ENCODE measurements at regions not wholly inside any gene's neighbourhood (a gene's known extent, or its start where the extent isn't known, plus 50 kb on each side); places are given as distances from the start of the nearest gene placed in this dataset.

DNA sequence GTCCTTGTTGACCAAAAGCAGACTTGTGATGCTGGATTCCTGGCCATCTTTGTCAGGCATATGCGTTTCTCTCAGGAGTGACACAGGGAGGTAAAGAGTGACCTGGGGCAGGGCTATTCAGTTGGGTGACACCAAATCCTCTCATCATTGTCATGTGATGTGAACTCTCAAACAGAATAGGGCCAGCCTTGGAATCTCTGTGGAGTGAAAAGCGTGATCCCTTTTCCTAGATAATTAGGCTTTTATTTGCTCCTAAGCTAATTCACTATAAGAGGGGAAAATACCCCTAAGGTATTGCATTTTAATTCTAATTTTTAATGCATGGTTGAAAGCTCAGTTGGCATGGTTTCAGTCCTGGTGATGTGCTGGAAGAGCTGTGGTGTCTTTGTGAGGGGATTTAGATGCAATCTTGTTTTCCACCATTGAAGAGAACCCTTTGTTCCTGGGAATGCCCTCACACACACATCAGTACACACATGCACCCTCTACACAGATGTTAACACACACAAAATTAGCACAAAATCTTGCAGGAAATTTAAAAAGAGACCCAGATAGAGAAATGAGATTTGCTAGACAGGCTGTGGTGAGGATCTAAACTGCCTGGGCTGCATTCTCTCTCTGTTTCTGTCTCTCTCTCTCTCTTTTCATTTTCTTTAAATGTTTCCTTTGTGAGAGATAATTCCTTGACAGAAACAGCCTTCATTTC, 349.9 kb downstream of the TSN start:
- no peak for DNase-seq (ENCODE audit: low spot score)

DNA sequence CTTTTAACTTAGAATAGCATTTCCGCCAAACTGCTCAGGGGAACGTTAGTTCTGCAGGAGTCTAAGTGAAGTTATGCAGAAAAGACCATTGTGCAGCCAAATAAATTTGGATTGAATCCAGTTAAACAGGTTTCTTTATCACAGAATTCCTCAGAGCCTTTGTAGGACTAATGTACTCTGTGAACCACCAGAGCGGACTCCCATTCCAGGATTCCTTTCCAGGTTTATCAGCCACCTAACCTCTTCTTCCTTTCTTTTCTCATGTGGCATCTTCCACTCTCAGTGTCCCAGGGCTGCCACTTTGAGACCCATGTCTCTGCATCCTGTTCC, 350.4 kb downstream of the TSN start:
- no peak for DNase-seq (ENCODE audit: low spot score)

DNA sequence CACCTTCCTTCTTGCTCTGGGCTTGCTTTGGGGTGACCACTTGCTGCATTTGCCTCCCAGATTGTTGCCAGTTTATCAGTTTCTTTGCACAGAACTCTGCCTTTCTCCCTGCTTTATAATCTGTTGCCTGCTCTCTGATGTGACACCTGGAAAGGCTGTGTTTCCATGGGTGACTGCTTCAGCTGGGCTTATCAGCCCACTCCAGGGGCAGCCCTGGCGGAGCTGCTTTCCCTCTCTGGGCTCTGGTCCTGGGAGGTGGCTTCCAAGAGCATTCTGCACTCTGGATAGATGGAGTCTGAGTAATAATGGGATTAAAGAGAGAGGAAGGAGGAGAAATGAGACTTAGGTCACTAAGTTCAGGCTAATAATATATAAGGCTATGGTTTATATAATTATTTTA, 352.7 kb downstream of the TSN start:
- no peak for DNase-seq (ENCODE audit: low spot score)

DNA sequence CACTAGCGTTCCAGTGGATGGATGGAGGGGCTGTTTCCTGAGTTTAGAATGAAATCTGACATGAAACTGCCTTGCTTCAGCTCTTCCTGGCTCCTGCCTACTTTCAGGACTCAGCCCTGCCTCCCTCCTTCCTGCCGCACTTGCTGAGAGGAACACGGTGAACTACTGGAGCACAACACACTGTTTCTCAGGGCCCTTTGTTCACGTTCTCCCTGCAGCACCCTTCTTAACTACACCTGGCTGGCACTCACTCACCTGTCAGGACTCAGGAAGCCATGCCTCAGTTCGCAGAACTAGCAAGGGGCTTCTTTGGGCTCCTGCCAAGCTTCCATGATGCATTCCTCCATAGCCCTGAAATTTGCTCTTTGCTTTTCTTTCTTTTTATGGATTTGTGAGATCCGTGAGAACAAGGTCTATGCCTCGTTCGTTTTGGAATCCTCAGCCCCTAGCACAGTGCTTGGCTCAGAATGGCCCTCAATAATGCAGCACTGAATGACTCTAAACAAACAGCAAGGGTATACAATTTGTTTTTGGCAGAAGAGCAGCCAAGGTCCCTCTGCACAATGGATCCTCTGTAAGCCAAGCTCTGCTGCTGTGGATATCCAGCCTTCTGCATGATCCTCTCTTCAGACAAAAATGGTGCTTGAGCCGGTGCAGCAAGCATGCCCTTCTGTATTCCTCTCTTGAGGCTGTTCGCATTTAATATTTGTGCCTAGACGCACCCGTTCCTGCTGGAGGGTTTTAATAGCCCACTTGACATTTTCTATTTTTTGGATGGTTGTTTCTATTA, 357.0 kb downstream of the TSN start:
- DNase-seq (ENCODE audit: low spot score), result no peak

DNA sequence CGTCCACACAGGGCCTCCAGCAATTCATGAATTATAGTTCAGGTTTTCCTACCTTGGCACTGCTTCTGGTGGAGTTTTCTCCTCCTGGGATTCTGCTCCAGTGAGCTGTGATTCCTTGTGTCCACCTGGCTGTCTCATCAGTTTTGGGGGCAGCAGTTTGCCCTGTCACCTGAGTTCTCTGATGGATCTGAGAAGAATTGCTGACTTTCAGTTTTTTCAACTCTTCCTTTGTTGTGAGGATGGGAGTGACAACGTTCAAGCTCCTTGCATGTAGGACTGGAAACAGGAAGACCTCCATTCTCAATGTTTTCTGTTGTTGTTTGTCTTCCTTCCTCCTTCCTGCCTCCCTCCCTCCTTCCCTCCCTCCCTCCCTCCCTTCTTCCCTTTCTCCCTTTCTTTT, 359.0 kb downstream of the TSN start:
- no peak for DNase-seq (ENCODE audit: low spot score)

DNA sequence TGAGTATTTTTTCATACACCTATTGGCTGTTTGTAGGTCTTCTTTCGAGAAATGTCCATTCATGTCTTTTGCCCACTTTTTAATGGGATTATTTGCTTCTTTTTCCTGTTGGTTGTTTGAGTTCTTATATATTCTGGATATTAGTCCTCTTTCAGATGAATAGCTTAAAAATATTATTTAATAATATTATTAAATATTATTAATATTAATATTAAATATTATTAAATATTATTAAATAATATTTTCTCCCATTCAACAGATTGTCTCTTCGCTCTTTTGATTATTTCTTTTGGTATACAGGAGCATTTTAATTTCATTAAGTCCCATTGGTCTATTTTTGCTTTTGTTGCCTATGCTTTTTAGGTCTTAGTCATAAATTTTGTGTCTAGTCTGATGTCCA, 361.9 kb downstream of the TSN start:
- DNase-seq (ENCODE audit: low spot score), result no peak

DNA sequence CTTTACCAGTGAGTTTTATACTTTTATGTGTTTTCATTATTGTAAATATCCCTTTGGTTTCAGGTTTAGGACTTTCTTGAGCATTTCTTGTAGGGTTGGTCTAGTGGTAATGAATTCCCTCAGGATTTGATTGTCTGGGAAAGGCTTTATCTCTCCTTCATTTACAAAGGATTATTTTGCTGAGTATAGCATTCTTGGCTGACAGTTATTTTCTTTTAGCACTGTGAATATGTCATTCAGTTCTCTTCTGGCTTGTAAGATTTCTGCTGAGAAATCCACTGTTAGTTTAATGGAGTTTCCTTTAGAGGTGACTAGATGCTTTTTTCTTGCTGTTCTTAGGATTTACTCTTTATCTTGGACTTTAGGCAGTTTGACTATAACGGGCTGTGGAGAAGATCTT, 373.9 kb downstream of the TSN start:
- DNase-seq (ENCODE audit: low spot score), result no peak

DNA sequence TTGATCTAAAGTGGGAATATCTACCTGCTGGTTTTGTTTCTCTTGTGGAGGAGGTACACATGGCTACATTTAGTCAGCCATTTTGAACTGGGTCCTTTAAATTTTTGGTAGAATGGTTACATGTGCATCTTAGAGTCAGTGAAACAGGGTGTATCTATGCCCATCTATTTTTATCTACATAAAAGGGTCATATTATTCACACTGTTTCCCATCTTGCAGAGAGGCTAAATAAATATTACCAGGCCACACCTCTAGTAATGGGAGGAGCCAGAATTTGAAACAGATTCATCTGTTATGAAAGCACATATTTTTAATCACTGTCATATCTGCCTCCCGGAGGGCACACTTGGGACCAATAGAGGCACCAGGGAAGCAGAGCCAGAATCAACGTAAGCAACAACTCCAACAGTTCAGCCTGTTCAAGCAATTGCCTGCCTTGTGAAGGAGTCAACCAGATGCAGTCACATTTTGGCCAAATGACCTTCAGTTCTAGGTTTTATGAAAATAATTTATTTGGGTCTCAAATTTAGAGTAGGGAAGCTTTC, 376.8 kb downstream of the TSN start:
- no peak for DNase-seq (ENCODE audit: low spot score)

DNA sequence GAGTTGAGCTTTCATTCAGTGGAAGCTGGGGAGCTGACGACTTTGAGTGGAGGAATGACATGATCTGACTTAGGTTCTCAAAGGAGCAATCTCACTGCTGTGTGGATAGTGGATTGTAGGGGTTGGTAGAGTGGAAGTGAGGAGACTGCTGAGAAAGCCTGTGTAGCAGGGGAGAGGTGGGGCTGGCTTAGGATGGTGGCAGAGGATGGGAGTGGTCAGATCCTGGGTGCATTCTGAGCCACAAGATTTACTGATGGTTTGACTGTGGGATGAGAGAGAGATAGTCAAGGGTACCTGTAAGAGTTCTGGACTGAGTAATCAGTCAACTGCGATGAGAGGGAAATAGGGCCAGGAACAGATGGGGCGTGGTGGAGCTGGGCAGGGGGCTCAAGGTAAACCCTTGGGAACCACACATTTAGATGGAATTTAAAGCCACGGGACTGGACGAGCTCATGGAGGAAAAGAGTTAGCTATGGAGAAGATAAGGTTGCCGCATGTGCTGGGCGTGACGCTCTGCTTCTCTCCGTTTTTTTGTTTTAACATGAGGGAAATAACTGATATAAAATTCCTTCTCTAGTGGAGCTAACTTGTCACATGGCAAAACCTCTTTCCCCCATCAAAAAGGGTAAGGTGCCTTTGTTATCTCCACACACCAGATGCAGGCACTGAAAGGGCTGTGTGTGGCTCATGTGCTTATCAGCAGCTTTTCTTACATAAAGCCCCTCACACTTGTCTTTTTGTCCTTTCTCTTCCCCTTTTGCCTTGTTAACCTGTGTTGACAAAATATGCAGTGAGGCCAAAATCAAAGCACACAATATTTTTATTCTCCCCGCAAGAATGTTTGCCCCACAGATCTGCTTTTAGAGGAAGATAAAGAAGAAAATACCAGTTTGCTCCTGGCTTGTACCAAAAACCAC, 379.8 kb downstream of the TSN start:
- DNase-seq (ENCODE audit: low spot score), result no peak

DNA sequence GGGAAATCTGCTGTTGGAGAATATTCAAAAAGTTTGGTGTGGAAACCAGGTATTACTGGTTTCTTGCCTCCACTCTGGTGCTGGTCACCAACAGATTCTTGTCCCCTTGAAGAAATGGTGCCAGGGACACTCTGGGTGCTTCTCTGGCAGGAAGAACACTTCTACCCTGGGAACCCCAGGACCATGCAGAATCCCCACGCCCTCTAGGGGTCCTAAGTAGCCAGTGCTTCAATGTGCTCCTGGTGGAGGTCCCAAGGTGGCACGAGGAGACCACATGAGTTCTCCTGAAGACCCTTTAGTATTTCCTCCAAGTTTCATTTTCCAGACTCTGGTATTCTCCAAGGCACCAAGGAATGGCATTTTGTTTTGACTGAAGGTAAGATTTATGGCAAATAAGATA, 380.6 kb downstream of the TSN start:
- no peak for DNase-seq (ENCODE audit: low spot score)

DNA sequence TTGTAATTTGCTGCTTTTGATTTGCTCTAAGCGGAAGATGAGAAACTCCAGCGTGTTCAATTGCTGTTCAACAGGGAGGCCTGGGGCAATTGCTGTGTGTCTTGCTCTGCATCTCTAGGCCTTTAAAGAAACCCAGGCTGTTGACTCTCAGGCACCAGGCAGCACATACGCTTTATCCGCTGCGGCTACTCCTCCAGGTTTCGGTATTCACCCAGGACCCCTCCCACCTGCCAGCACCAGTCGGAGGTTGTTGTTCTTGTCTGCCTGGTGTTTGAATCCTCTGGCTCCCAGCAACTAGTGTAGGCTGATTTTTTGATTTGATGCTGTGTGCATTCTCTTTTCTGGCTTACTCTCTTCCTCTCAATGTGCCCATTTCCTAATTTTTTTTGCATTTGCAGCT, 383.1 kb downstream of the TSN start:
- DNase-seq (ENCODE audit: low spot score), result no peak

DNA sequence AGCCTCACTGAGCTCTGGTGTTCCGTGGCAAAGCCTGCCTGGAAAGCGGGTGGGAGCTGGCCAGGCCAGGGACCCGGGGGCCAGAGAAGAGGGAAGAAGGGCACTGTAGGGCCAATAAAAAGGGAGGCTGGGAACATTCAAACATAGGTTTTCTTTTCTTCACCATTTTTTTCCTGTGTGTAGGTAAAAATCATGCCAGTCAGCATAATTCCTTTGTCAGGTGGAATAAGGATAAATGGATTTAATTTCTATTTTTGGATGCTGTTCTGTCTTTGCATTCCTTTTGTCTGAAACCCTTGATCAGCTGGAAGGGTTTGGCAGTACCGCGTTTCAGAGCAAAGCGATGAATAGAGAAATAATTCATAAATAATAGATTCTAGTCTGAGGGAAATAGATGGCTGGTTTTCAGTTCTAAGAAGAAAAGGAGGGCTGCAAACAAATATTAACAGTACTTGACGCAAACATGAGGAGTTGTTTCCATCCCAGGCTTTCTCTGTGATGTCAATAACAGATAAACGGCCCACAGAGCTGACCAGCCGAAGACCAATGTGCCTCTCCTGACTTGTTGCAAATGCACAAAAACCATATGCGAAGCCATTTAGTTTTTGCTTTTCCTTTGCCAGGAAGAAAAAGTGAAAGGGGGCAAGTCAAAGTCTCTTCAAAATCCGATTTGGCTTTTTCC, 384.4 kb downstream of the TSN start:
- DNase-seq (ENCODE audit: low spot score), result no peak

DNA sequence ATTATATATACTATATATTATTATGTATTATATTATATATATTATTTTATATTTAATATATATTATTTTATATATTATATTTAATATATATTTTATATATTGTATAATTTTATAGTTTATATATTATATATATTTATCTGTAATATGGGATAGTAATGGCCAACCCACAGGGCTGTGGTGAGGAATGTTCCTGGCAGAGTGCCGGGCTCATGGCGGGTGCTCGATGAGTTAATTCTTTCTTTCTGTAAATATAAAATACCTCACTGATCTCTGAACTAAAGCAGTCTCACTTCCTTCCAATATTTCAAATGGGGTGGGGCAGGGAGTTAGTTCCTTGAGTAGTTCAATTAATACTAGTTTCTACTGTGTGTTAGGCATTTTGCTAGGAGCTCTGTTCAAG, 389.4 kb downstream of the TSN start:
- no peak for DNase-seq (ENCODE audit: low spot score)

DNA sequence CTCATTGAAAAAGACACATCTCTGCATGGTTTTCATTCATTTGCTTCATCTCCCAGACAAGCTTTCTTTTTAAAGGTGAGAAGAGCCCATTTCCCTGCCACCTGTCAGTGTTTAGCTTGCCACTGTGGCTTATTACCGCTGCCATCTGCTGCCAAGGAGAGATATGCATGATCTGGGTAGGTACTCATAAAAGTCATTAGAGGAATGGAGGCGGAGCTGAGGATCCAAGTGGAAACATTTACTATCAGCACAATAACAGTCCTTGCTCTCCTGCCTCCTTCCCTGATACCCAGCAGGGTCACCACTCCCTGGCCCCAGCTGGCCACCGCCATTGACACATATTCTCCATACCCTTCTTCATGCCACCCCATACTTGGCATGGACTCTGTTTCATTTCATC, 390.4 kb downstream of the TSN start:
- no peak for DNase-seq (ENCODE audit: low spot score)

DNA sequence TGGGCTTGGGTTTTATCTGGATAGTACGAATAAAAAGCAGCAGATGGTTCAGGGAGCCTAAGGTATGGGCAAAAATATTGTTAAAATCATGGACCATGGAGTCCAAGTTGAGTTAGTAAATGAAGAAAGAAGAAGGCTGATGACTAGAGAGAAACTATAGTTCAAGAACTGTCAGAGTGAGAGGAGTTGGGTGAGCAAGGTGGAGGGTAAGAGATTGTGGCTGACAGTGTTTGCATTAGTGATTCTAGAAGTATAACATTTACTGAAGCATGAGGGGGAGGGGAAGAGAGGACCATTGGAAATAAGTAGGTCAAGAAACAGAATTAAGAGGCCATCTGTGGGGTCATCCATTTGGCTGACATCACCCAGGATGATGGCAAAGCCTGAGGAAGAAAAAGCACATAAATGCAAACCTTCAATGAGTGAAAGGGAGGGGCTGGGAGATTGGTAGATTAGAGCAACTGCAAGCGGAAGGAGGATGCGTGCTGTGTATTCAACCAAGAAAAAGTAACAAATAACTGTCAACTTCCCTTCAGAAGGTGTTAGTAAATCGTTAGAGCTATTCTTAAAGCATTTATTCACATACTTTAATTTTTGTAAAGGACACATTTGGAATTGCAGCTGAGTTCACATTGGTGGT, 392.8 kb downstream of the TSN start:
- DNase-seq (ENCODE audit: low spot score), result no peak

DNA sequence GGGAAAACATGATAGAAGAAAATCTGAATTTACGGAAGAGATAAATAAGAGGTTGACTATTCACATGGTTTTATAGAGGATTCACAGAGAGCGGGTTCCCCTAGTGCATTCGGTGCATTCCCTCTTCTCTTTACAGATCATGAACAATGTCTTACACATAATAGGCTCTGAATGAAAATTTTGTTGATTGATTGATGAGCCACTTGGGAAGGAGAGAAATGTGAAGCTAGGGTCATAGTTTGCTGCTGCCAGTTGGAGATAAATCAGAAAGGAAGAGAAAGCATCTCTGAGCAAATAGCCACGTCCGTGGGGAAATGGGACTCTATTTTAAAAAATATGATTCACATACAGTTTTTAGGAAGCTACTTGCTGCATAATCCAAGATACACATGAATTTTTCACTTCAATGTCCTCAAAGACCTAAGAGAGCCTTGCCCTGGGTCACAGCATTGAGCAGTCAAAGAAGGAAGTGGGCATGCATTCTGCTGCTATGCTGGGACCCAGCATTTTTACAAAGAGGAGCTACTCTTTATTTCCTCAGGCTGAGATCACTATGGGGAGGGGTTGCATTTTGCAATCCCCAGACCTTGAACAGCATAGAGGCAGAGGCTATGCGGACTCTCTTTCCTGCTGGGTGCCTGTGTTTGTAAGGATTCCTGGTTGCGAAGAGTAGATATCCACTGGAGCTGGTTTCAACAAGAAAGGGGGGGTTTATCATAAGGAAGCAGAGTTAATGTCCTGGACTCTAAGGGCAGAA, 395.3 kb downstream of the TSN start:
- no peak for DNase-seq (ENCODE audit: low spot score)

DNA sequence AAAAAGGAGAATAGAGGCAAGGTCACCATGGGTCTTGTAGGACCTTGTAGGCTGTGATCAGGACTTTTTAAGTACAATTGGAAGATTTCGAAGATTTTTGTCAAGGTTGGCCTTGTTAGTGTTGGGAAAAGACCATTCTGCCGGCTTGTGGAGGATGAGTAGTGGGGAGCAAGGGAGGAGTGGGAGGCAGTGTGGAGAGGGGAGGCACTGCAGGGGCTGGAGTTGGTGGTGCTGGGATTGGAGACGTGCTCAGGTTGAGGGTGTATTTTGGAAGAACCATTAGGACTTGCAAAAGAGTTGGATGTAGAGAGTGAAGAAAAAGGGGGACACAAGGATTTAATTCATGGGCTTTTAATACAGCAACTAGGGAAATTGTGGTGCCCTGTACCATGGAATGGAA, 397.1 kb downstream of the TSN start:
- DNase-seq (ENCODE audit: low spot score), result no peak

DNA sequence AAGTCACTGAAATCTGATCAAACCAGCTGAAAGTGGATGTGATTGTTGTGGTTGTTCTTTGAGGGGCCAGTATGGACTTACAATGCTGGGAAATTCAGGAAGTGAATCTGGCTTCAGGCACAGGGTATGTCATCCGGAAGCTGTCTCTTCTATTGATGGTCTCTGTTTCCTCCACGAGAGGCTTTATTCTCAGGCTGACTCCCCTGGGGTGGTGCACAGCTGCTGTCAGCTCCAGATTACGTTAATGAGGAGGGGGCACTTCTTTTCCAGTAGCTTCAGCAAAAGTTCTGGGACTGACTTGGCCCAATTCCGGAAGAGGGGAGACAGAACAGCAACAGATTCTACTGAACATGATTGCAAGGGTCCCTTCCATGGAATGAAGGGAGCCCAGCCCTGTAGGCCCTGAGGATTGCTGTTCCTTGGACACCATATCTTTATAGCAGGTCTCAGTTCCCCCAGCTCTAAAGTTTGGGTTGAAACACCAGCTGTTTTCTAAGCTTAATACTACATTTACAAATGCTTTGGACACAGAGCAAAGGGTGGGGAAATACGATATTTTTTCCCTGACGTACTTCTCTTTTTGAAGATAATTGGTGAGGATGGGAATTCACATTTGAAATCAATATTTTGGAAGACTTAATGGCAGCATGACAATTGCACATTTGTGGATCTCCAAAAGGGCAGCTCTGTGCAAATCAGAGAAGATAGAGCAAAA, 400.9 kb downstream of the TSN start:
- DNase-seq (ENCODE audit: low spot score), result no peak

DNA sequence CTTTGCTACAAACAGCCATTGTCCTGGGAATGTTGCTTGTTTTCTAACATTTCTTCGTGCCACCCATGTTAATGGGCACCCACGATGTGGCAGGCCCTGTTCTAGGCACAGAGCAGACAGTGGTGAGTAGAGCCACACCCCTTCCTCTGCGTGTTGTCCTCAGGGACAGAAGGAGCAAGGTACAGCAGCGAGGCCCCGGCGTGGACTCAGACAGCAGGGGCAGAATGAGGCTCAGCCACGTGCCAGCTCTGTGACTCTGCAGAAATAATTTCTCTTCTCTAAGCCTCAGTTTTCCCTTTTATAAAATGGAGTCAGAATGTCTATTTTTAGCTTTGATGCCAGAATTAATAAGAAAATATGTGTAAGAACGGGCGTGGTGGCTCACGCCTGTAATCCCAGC, 401.7 kb downstream of the TSN start:
- DNase-seq (ENCODE audit: low spot score), result no peak

DNA sequence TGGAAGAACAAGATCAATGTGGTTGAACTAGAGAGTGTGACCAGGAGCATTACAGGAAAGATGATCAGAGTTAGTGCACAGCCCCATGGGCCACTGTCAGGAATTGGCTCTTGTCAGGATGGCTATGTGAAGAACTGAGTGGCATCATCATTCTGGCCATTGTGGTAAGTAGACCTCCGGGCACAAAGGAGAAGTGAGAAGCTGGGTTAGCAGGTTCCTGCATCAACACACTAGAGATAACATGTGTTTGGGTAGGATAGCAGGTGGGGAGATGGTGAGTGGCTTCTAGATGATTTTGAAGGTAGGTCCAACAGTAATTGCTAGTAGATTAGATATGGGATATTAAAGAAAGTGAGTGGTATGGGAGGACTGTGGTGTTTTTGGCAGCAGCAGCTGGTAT, 408.2 kb downstream of the TSN start:
- DNase-seq (ENCODE audit: low spot score), result no peak
